Memory B cell (primary cell): ENCODE measurements at regions not wholly inside any gene's neighbourhood (a gene's known extent, or its start where the extent isn't known, plus 50 kb on each side); places are given as distances from the start of the nearest gene placed in this dataset.
"Not testable (repeated sequence)": the region's sequence is repeated elsewhere in the genome, so short reads cannot be mapped to it uniquely, and the experiment has no call there.

Experiments used
- ATAC-seq: fragments of 150-1000 bp; cut with Tn5 transposase; 2 replicates; pipeline ENCODE4 v1.10.0; 2021; ENCODE audit warnings: low read depth, mild to moderate bottlenecking, moderate library complexity
- DNase-seq, 2 donors: peaks; one replicate each; pipeline ENCODE4 v3.0.0; 2022; ENCODE audit warnings: low spot score in 2 of 2
- H3K27ac Mint-ChIP-seq: one replicate; pipeline ENCODE4 v1.8.0; 2022; ENCODE audit warnings: mild to moderate bottlenecking, moderate library complexity, mixed read lengths
- H3K27me3 Mint-ChIP-seq: one replicate; pipeline ENCODE4 v1.8.0; 2022; ENCODE audit warnings: mixed read lengths
- H3K36me3 Mint-ChIP-seq: one replicate; pipeline ENCODE4 v1.8.0; 2022; ENCODE audit warnings: mild to moderate bottlenecking, mixed read lengths
- H3K4me1 Mint-ChIP-seq: one replicate; pipeline ENCODE4 v1.8.0; 2022; ENCODE audit warnings: mixed read lengths
- H3K4me3 Mint-ChIP-seq: one replicate; pipeline ENCODE4 v1.8.0; 2022; ENCODE audit warnings: mild to moderate bottlenecking, moderate library complexity, mixed read lengths
- H3K9me3 Mint-ChIP-seq: one replicate; pipeline ENCODE4 v1.8.0; 2022; ENCODE audit warnings: mixed read lengths

DNA sequence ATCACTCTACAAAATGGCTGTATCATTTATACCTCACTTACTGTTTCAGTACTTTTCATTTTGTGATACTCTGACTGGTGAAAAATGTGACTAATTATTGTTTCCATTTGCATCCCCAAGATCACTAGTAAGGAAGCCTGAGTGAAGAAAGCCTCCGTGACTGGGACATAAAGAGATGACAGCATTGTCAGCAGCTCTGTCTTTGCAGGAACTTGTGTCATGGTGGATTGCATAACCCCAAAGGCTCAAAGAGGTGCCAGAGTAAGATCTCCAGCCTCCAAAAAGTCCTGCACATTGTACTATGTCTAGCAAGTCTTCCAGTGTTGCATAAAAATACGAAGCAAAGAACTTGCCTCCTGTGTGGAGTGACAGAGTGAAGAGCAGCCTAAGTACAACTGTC lies 187.5 kb upstream of the CRIM1 start:
- H3K27me3 Mint-ChIP-seq, result no peaks in the 10 kb centered on the region
- no peaks in the 10 kb centered on the region for H3K36me3 Mint-ChIP-seq
- no peak for ATAC-seq
- H3K9me3 Mint-ChIP-seq, result no peaks in the 10 kb centered on the region
- H3K27ac Mint-ChIP-seq, result no peak overlapping the region
- H3K4me1 Mint-ChIP-seq, result no peaks in the 10 kb centered on the region
- no peak for DNase-seq
- H3K4me3 Mint-ChIP-seq, result no peak overlapping the region

DNA sequence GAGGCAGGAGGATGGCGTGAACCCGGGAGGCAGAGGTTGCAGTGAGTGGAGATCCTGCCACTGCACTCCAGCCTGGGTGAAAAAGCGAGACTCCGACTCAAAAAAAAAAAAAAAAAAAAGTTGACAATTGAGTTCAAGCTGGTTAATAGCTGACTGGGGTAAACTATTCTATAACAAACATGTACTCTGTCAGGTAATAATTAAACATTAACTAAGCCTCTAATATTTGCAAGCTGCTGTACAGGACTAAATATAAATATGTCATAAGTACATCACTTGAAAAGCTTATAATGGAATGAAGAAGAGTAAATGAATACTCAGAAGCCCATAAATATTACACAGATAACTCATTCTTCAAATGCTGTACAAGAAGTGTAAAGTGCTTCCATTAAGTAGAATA lies 190.4 kb upstream of the CRIM1 start:
- Mint-ChIP-seq H3K36me3 (no peaks in the 10 kb centered on the region), H3K4me3 (no peak overlapping the region), H3K9me3 (no peaks in the 10 kb centered on the region), H3K27ac (no peak overlapping the region), H3K4me1 (no peaks in the 10 kb centered on the region), H3K27me3 (no peaks in the 10 kb centered on the region)
- DNase-seq (no peak), ATAC-seq (no peak)

DNA sequence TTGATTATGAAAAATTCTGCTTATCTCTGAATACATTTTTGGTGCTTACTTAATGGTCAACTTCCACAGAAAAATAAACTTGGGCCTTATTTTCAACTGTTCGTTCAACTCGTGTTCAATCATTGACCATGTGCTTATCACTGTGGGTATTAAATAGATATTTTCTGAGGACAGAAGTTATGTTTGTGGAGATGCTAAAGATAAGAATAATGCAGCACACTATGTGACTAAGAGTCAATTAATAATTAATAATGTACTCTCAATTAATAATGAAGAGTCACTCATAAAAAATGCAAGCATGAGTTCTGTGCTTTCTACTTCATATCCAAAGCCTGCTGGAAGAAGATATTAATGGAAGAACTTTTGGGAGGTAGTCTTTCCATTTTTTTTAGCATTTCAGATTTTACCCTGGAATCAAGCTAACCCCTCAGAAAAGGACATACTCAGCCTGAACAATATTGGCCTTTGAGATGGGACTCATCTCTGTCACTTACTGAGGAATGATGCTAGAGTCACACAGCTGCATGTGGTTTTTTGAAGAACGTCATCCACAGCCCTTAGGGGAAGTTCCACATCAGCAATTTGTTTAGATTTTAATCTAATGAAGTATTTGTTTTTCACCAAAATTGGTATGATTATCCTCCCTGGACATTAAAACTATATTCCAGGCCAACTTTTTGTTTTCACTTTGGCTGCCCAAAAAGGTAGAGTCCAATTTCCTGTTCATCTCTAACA lies 191.9 kb upstream of the CRIM1 start:
- no peaks in the 10 kb centered on the region for H3K4me1 Mint-ChIP-seq
- no peaks in the 10 kb centered on the region for H3K36me3 Mint-ChIP-seq
- H3K27me3 Mint-ChIP-seq, result peaks cover under 1% of the 10 kb centered on the region
- H3K4me3 Mint-ChIP-seq, result no peak overlapping the region
- no peak overlapping the region for H3K27ac Mint-ChIP-seq
- DNase-seq, result no peak
- ATAC-seq, result no peak
- no peaks in the 10 kb centered on the region for H3K9me3 Mint-ChIP-seq

DNA sequence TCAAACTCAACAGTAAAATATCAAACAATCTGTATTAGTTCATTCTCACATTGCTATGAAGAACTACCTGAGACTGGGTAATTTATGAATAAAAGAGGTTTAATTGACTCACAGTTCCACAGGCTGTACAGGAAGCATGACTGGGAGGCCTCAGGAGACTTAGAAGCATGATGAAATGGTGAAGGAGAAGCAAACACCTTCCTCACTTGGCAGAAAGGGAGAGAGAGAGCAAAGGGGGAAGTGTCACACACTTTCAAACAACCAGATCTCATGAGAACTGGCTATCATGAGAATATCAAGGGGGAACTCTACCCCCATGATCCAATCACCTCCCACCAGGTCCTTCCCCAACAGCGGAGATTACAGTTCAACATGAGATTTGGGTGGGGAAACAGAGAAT lies 198.5 kb upstream of the CRIM1 start:
- H3K27me3 Mint-ChIP-seq, H3K27ac Mint-ChIP-seq, H3K4me3 Mint-ChIP-seq, H3K36me3 Mint-ChIP-seq, ATAC-seq, DNase-seq, H3K4me1 Mint-ChIP-seq, H3K9me3 Mint-ChIP-seq: not testable (repeated sequence)

DNA sequence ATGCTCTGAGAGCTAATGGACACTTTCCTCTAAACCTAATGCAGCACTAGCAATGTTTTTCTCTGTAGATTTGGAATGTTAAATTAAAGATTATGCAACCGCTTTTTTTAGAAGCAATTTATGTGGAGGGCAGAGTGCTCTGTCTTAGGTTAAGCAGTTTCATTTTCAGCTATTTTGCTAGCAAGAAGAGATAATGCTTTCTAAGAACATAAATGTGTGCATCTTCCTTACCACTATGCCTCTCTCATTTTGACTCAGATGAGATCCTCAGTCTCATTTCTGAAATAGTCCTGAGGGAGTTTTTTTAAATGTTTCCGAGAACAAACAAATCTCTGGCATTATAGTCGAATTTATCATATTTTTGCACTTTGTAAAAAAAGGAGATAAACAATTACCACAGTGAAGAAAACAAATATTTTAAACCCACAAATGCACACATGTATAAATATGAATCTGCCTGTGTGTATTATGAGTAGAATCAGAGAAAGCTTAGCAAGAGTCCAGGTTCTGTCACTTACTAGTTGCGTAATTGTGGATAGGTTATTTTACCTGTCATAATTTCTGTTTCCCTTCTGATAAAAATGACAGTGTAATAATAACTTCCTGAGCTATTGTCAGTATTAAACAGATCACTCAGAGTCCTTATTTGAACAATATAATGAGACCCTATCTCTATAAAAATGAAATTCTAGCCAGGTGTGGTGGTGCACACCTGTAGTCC lies 207.7 kb upstream of the CRIM1 start:
- H3K9me3 Mint-ChIP-seq, result no peaks in the 10 kb centered on the region
- ATAC-seq (no peak), DNase-seq (no peak)
- H3K27me3 Mint-ChIP-seq, result no peaks in the 10 kb centered on the region
- H3K4me1 Mint-ChIP-seq, result no peaks in the 10 kb centered on the region
- H3K4me3 Mint-ChIP-seq, result no peak overlapping the region
- no peaks in the 10 kb centered on the region for H3K36me3 Mint-ChIP-seq
- H3K27ac Mint-ChIP-seq, result no peak overlapping the region

DNA sequence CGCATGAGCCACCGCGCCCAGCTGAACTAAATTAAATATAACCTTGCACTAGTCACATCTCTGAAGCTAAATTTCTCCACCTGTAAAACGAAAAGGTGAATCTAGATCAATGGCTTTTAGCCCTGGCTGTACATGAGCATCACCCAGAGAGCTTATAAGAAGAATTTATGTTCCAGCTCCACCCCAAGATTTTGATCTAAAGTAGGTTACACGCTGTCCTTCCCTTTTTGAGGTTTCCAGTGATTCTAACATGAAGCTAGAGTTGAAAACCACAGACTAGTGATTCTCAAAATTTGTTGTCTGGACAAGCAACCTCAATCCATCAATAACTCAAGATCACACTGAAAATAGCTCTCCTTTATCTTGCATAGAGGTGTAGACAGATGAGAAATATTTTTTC lies 208.8 kb upstream of the CRIM1 start:
- Mint-ChIP-seq H3K4me3 (no peak overlapping the region), H3K27ac (no peak overlapping the region), H3K36me3 (no peaks in the 10 kb centered on the region), H3K4me1 (no peaks in the 10 kb centered on the region), H3K27me3 (no peaks in the 10 kb centered on the region), H3K9me3 (no peaks in the 10 kb centered on the region)
- ATAC-seq (no peak), DNase-seq (no peak)

DNA sequence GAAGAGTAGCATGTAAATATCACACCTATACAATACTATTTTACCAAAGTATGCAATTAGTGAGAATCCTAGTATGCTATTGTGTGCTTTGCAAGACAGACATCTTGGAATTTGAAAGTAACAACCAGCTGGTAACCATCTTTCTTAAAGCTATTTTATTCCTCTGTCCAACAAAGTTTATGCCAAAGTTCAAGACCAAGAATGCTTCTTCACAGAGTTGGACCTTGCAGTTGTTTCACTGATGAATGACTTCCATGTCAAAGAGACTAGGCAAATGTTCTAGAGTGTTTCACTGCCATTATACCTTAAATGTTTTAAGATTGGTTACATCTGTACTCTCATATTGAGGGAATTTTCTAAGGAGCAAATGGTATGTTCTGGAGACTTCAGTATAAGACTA lies 215.2 kb upstream of the CRIM1 start:
- ATAC-seq (no peak), DNase-seq (no peak)
- Mint-ChIP-seq H3K4me3 (no peak overlapping the region), H3K9me3 (no peaks in the 10 kb centered on the region), H3K36me3 (no peaks in the 10 kb centered on the region), H3K27me3 (no peaks in the 10 kb centered on the region), H3K4me1 (no peaks in the 10 kb centered on the region), H3K27ac (no peak overlapping the region)

DNA sequence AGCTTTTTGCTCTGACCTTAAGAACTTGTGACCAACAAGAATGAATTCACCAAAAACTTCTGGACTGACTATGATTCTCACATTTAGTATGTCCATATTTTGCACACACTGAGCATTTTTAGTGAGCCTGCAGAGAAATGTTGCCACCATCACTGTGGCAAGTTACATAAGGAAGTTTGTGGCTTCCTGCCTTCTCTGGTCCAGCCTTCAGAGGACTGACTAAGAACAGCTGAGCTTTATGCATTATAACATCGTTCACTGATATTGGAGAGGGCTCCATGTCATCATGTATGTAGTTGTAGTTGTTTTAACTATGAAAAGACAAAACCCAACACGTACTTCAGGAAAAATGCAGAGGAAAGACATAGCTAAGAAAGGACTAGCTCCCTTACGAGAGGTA lies 218.0 kb upstream of the CRIM1 start:
- Mint-ChIP-seq H3K4me1 (no peaks in the 10 kb centered on the region), H3K27me3 (no peaks in the 10 kb centered on the region), H3K9me3 (no peaks in the 10 kb centered on the region), H3K27ac (no peak overlapping the region), H3K36me3 (no peaks in the 10 kb centered on the region), H3K4me3 (no peak overlapping the region)
- no peak for ATAC-seq
- DNase-seq, result no peak

DNA sequence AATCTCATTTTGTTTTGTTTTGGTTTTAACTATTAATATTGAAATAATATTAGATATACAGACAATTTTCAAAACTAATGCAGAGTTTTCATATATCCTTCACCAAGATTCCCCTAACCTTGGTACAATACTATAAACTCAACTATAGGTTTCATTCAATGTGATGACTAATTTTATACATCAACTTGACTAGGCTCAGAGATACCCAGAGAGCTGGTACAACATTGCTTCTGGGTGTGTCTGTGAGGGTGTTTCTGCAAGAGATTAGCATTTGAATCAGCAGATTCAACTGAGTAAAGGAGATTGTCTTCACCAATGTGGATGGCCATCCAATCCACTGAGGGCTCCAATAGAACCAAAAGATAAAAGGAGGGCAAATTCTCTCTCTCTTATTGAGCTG lies 221.3 kb upstream of the CRIM1 start:
- Mint-ChIP-seq H3K36me3 (no peaks in the 10 kb centered on the region), H3K27me3 (no peaks in the 10 kb centered on the region), H3K9me3 (no peaks in the 10 kb centered on the region), H3K27ac (no peak overlapping the region), H3K4me3 (no peak overlapping the region), H3K4me1 (no peaks in the 10 kb centered on the region)
- DNase-seq (no peak), ATAC-seq (no peak)

DNA sequence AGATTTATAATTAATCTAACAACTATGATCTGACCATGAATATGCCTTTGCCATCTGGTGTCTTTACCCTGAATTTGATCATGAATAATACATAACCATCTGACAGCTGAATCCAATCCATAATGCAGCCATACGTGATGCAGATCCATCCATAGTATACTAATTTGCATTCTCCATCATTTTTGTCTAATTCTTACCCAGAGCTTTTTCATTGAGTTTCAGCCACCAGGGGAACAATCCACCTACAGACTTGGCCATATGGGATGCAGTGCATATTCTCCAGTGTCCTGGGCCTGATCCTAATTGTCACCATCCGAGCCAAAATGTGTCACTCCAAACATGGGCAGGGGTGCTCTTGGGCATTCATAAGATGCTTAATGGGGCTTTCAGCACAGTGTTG lies 227.2 kb upstream of the CRIM1 start:
- H3K4me3 Mint-ChIP-seq, result no peak overlapping the region
- no peaks in the 10 kb centered on the region for H3K9me3 Mint-ChIP-seq
- H3K4me1 Mint-ChIP-seq, result no peaks in the 10 kb centered on the region
- no peak for ATAC-seq
- no peak for DNase-seq
- no peaks in the 10 kb centered on the region for H3K36me3 Mint-ChIP-seq
- no peak overlapping the region for H3K27ac Mint-ChIP-seq
- no peaks in the 10 kb centered on the region for H3K27me3 Mint-ChIP-seq

DNA sequence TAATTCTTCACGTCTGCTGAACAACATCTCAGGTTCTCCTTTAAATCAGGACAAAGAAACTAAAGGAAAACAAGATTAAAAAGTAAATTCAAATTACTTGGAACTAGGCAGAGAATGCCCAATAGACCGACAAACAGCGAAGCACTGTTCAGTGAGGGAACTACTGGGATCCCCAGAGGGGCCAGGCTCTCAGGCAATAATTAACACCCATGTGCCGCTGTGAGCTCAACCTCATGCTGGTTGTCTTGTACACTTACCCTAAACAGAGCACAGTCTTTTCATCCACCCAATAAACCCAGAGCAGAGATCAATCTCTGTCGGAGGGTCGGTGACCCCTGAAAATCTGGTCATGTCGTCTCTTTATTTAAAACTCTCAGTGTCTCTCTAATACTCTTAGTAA lies 229.9 kb upstream of the CRIM1 start:
- H3K9me3 Mint-ChIP-seq, result peaks cover 3% of the 10 kb centered on the region
- H3K27ac Mint-ChIP-seq, result no peak overlapping the region
- no peak for ATAC-seq

DNA sequence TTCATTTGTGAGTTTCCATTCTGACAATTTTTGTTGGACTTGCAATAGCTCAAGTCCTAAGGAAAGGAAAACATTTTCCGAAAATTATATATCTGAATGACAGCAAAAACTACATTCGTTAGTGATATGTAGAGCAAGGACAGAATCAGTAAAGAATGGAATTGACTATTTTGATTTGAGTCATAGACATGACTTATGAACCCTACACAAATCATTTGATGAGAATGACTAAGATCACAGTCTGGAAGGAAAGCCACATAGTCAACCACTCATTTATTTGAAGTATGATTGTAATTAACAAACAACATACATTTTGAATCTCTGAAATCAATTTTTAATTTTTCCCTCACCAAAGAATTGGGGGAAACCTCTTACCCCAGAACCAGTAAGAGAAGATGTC lies 231.6 kb upstream of the CRIM1 start:
- DNase-seq, result no peak
- Mint-ChIP-seq H3K27ac (no peak overlapping the region), H3K36me3 (no peaks in the 10 kb centered on the region), H3K27me3 (no peaks in the 10 kb centered on the region), H3K9me3 (peaks cover 8% of the 10 kb centered on the region), H3K4me3 (no peak overlapping the region), H3K4me1 (no peaks in the 10 kb centered on the region)
- ATAC-seq, result no peak

More for the DNA sequence above, 229.9 kb upstream of the CRIM1 start:
- no peak for DNase-seq
- Mint-ChIP-seq H3K36me3 (no peaks in the 10 kb centered on the region), H3K4me1 (no peaks in the 10 kb centered on the region), H3K4me3 (no peak overlapping the region), H3K27me3 (no peaks in the 10 kb centered on the region)

DNA sequence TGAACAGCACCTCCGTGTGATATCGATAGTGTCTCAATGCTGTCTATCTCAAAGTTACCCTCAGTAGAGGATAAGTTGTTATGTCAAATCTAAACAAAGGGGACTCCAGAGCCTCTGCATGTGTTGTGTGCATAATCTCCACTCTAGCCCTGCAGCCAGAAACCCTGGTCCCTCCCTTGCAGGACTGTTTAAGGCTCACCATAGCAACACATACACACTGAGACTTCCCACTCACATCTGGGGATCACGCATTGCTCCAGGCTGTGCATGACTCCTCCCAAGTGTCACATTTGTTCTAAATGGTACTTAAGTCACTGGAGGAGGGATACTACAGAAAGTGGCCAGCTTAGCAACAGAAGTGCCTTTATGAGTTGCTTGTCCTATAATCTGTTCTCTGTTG lies 258.6 kb upstream of the CRIM1 start:
- Mint-ChIP-seq H3K4me1 (no peaks in the 10 kb centered on the region), H3K4me3 (no peak overlapping the region), H3K36me3 (peaks cover 1% of the 10 kb centered on the region), H3K9me3 (peaks cover 9% of the 10 kb centered on the region), H3K27me3 (no peaks in the 10 kb centered on the region), H3K27ac (no peak overlapping the region)
- DNase-seq (no peak), ATAC-seq (no peak)

DNA sequence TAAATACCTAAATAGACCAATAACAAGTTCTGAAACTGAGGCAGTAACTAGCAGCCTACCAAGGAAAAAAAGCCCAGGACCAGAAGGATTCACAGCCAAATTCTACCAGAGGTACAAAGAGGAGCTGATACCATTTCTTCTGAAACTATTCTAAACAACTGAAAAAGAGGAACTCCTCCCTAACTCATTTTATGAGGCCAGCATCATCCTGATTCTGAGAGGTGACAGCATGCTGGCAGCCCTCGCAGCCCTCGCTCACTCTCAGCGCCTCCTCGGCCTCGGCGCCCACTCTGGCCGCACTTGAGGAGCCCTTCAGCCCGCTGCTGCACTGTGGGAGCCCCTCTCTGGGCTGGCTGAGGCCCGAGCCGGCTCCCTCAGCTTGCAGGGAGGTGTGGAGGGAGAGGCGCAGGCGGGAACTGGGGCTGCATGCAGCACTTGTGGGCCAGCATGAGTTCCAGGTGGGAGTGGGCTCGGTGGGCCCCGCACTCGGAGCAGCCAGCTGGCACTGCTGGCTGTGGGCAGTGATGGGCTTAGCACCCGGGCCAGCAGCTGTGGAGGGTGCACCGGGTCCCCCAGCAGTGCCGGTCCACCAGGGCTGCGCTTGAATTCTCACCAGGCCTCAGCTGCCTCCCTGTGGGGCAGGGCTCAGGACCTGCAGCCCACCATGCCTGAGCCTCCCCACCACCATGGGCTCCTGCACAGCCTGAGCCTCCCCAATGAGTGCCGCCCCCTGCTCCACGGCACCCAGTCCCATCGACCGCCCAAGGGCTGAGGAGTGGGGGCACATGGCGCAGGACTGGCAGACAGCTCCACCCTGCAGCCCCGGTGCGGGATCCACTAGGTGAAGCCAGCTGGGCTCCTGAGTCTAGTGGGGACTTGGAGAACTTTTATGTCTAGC lies 263.5 kb upstream of the CRIM1 start:
- not testable (repeated sequence) for H3K4me1 Mint-ChIP-seq, H3K27me3 Mint-ChIP-seq, H3K9me3 Mint-ChIP-seq, H3K36me3 Mint-ChIP-seq, H3K4me3 Mint-ChIP-seq, H3K27ac Mint-ChIP-seq, DNase-seq, ATAC-seq
